OCI-LY1 (cell line): ENCODE measurements at regions not wholly inside any gene's neighbourhood (a gene's known extent, or its start where the extent isn't known, plus 50 kb on each side); places are given as distances from the start of the nearest gene placed in this dataset.

ENCODE experiments used
- CTCF ChIP-seq: fragments of 200-600 bp; sonication (generic), shearing (Covaris generic); IDR thresholded peaks from 2 replicates; pipeline ENCODE4 v1.5.1; 2017; ENCODE audit warnings: mild to moderate bottlenecking, antibody characterized with exemption, low read length, moderate library complexity, mixed read lengths
- EZH2 ChIP-seq: fragments of 200-600 bp; sonication (generic), shearing (Covaris generic); IDR thresholded peaks from 2 replicates; pipeline ENCODE4 v1.8.0; 2017; ENCODE audit warnings: borderline replicate concordance, mixed run types, mild to moderate bottlenecking, antibody characterized with exemption, low read length, moderate library complexity, mixed read lengths

GRCh38 chr5:27706832-27707231 is 668.4 kb upstream of the CDH9 start:
- TF ChIP-seq EZH2 (no peak), CTCF (no peak)
